ENCODE measurements at regions not wholly inside any gene's neighbourhood (a gene's known extent, or its start where the extent isn't known, plus 50 kb on each side); places are given as distances from the start of the nearest gene placed in this dataset.

DNA sequence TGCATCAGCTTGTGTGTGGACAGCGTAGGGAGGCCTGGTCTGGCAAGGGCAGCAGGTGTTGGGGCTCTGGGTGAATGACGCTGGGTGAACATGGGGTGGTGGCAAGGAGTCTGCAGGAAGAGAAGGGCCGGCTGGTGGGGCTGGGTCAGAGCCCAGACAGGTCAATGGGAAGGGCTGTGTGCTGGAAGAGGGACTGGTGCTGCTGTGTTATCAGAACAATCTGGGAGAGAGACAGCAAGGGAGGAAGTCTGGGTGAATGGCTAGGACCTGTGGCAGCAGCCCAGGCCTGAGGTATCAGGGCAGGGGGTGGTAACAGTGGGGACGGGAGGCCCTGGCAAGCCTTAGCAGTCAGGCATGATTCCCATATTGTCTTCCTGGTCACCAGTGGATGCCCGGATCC is 206.7 kb downstream of the SNX19 start:
- TF ChIP-seq ZNF777 (tag by site-specific recombination; IDR thresholded peaks at IDR 0.05; ENCODE audit: borderline replicate concordance) (no peak), ZNF707 (tag by site-specific recombination; IDR thresholded peaks at IDR 0.05) (no peak), ZBTB7A (tag by site-specific recombination; IDR thresholded peaks at IDR 0.05; ENCODE audit: low read depth) (no peak), ZBTB21 (tag by site-specific recombination; IDR thresholded peaks at IDR 0.05) (no peak), ZNF184 (tag by site-specific recombination; IDR thresholded peaks at IDR 0.05) (no peak), ZNF621 (tag by site-specific recombination; IDR thresholded peaks at IDR 0.05) (no peak), ZNF350 (tag by site-specific recombination; IDR thresholded peaks at IDR 0.05) (no peak), ZNF626 (tag by site-specific recombination; IDR thresholded peaks at IDR 0.05) (no peak)
- TF ChIP-seq, protein P1, sequence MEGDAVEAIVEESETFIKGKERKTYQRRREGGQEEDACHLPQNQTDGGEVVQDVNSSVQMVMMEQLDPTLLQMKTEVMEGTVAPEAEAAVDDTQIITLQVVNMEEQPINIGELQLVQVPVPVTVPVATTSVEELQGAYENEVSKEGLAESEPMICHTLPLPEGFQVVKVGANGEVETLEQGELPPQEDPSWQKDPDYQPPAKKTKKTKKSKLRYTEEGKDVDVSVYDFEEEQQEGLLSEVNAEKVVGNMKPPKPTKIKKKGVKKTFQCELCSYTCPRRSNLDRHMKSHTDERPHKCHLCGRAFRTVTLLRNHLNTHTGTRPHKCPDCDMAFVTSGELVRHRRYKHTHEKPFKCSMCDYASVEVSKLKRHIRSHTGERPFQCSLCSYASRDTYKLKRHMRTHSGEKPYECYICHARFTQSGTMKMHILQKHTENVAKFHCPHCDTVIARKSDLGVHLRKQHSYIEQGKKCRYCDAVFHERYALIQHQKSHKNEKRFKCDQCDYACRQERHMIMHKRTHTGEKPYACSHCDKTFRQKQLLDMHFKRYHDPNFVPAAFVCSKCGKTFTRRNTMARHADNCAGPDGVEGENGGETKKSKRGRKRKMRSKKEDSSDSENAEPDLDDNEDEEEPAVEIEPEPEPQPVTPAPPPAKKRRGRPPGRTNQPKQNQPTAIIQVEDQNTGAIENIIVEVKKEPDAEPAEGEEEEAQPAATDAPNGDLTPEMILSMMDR (tag by site-specific recombination; IDR thresholded peaks at IDR 0.05) = no peak
- TF ChIP-seq, protein P2, sequence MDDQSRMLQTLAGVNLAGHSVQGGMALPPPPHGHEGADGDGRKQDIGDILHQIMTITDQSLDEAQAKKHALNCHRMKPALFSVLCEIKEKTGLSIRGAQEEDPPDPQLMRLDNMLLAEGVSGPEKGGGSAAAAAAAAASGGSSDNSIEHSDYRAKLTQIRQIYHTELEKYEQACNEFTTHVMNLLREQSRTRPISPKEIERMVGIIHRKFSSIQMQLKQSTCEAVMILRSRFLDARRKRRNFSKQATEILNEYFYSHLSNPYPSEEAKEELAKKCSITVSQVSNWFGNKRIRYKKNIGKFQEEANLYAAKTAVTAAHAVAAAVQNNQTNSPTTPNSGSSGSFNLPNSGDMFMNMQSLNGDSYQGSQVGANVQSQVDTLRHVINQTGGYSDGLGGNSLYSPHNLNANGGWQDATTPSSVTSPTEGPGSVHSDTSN (CRISPR knock-in tag; IDR thresholded peaks at IDR 0.05) = no peak
- TF ChIP-seq, protein P3, sequence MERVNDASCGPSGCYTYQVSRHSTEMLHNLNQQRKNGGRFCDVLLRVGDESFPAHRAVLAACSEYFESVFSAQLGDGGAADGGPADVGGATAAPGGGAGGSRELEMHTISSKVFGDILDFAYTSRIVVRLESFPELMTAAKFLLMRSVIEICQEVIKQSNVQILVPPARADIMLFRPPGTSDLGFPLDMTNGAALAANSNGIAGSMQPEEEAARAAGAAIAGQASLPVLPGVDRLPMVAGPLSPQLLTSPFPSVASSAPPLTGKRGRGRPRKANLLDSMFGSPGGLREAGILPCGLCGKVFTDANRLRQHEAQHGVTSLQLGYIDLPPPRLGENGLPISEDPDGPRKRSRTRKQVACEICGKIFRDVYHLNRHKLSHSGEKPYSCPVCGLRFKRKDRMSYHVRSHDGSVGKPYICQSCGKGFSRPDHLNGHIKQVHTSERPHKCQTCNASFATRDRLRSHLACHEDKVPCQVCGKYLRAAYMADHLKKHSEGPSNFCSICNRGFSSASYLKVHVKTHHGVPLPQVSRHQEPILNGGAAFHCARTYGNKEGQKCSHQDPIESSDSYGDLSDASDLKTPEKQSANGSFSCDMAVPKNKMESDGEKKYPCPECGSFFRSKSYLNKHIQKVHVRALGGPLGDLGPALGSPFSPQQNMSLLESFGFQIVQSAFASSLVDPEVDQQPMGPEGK (tag by site-specific recombination; IDR thresholded peaks at IDR 0.05) = no peak
- TF ChIP-seq, protein P4, sequence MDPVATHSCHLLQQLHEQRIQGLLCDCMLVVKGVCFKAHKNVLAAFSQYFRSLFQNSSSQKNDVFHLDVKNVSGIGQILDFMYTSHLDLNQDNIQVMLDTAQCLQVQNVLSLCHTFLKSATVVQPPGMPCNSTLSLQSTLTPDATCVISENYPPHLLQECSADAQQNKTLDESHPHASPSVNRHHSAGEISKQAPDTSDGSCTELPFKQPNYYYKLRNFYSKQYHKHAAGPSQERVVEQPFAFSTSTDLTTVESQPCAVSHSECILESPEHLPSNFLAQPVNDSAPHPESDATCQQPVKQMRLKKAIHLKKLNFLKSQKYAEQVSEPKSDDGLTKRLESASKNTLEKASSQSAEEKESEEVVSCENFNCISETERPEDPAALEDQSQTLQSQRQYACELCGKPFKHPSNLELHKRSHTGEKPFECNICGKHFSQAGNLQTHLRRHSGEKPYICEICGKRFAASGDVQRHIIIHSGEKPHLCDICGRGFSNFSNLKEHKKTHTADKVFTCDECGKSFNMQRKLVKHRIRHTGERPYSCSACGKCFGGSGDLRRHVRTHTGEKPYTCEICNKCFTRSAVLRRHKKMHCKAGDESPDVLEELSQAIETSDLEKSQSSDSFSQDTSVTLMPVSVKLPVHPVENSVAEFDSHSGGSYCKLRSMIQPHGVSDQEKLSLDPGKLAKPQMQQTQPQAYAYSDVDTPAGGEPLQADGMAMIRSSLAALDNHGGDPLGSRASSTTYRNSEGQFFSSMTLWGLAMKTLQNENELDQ (tag by site-specific recombination; IDR thresholded peaks at IDR 0.05; ENCODE audit: low read depth) = no peak
- TF ChIP-seq, protein P5, sequence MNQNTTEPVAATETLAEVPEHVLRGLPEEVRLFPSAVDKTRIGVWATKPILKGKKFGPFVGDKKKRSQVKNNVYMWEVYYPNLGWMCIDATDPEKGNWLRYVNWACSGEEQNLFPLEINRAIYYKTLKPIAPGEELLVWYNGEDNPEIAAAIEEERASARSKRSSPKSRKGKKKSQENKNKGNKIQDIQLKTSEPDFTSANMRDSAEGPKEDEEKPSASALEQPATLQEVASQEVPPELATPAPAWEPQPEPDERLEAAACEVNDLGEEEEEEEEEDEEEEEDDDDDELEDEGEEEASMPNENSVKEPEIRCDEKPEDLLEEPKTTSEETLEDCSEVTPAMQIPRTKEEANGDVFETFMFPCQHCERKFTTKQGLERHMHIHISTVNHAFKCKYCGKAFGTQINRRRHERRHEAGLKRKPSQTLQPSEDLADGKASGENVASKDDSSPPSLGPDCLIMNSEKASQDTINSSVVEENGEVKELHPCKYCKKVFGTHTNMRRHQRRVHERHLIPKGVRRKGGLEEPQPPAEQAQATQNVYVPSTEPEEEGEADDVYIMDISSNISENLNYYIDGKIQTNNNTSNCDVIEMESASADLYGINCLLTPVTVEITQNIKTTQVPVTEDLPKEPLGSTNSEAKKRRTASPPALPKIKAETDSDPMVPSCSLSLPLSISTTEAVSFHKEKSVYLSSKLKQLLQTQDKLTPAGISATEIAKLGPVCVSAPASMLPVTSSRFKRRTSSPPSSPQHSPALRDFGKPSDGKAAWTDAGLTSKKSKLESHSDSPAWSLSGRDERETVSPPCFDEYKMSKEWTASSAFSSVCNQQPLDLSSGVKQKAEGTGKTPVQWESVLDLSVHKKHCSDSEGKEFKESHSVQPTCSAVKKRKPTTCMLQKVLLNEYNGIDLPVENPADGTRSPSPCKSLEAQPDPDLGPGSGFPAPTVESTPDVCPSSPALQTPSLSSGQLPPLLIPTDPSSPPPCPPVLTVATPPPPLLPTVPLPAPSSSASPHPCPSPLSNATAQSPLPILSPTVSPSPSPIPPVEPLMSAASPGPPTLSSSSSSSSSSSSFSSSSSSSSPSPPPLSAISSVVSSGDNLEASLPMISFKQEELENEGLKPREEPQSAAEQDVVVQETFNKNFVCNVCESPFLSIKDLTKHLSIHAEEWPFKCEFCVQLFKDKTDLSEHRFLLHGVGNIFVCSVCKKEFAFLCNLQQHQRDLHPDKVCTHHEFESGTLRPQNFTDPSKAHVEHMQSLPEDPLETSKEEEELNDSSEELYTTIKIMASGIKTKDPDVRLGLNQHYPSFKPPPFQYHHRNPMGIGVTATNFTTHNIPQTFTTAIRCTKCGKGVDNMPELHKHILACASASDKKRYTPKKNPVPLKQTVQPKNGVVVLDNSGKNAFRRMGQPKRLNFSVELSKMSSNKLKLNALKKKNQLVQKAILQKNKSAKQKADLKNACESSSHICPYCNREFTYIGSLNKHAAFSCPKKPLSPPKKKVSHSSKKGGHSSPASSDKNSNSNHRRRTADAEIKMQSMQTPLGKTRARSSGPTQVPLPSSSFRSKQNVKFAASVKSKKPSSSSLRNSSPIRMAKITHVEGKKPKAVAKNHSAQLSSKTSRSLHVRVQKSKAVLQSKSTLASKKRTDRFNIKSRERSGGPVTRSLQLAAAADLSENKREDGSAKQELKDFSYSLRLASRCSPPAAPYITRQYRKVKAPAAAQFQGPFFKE (tag by site-specific recombination; IDR thresholded peaks at IDR 0.05; ENCODE audit: borderline replicate concordance) = no peak
